Kasumi-1 (cell line): ENCODE measurements at regions not wholly inside any gene's neighbourhood (a gene's known extent, or its start where the extent isn't known, plus 50 kb on each side); places are given as distances from the start of the nearest gene placed in this dataset.
A peak's percentile ranks its signal among the peaks of the same experiment; 100 is the strongest.

Experiments
- DNase-seq, 2 experiments: peaks; one replicate each; lab custom pipeline; 2025; lab: John Stamatoyannopoulos, UW

GRCh38 chr5:4640795-4641194 is 499.3 kb upstream of the ADAMTS16 start:
- DNase-seq: no peak

- no peak for DNase-seq
Measured at GRCh38 chr5:4642525-4642924, 497.6 kb upstream of the ADAMTS16 start.

DNA sequence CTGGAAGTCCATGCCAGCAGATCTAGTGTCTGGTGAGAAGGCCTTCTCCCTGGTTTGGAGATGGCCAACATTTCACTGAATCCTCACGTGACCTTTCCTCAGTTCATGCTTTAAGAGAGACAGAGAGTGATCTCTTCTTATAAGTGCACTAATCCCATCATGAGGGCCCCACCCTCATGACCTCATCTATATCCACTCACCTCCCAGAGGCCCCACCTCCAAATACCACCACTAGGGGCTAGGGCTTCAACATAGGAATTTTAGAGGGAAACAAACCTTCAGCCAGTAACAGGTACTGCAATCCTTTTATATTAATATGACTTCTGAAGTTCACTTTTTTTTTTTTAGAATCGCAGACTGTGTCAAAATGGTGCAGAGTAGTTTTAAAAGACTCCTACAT is 496.9 kb upstream of the ADAMTS16 start:
- no peak for DNase-seq

DNA sequence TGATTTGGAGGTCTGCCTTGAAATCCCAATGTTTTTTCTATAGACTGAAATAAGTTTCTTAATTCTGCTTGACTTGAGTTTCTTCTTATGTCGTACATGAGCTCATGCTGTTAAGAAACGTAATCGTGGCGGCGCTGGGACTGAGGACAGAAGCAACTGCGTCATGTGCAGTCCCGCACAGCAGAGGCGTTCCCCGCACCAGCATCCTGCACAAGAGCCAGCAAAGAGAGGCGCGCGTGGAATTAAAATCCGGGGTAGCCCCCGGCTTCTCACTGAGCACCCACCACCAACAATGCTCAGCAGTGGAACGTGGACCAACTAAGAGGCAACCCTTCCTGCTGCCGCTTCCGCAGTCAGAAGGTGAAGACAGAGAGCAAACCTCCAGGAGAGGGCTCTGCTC is 496.2 kb upstream of the ADAMTS16 start:
- no peak for DNase-seq

DNA sequence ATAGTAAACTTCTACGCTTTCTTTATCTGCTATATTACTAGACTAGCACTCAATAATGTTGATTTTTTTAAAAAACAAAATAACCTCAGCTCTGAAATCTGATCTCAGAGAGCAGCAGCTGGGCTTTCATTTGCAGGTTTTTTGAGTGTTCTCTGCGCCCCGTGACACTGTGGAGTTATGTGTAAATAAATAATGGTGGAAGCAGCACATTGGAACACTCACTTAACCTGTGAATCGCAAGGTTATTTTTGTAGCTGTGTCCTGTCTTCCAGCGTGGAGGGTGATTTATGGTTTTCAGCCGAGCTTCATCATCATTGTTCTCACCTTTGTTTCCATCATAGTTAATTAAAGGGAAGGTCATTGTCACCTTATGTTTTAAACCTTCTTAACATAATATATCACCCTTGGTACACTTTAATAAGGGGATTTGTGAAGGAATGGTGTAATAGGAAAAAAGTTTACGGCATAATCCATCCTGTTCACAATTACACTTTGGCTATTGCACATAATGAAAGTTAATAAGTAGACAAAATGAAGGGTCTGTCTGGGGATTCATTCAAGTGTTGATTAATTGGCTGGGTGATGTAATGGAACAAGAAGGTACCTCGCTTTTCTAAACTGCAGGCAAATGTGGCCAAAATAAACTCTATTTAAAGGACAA is 493.3 kb upstream of the ADAMTS16 start:
- no peak for DNase-seq

DNA sequence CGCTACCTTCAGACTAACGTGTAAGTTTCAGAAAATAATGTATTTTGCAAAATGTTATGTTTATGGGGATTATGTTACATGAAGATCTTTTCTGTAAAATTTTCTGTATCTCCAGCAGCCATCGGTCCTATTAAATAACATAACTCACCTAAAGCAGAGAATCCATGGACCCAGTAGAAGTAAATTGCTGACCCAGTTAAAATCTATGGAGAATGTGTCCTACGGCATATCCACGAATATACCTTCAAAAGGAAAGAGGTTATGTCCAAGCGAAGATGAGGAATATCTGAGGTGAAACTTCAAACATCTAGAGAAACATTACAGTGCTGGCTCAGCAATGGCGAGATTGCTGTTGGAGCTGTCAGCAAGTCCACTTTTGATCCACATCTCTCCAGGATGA is 492.2 kb upstream of the ADAMTS16 start:
- DNase-seq: no peak

DNA sequence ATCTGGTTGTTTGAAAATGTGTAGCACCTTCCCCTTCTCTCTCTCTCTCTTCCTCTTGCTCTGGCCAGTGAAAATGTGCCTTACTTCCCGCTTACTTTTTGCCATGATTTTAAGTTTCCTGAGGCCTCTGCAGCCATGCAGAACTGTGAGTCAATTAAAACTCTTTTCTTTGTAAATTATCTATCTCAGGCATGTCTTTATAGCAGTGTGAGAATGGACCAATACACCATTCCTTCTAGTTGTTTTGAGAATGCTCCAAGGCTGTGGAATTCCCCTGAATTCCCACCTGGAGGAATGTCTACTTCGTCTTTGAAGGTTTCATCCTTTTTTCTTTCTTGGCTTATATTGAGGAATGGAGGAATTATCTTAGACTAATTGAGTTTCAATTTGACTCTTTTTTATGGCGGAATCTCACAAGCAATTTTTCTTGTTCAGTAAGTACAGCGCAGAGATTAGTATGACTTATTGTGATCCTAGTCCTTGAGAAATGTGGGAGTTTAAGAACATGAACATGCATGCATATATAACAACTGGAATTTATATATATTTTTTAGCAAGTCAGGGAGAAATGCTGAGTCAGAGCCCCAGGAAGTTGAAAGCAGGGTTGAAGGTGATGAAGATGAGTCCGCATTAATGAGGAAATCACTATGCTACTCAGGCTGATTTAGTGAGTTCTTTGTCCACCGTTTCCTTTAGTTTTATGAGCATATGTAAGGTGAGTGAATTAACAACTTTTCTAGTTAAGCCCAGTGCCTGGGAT is 488.1 kb upstream of the ADAMTS16 start:
- no peak for DNase-seq

DNA sequence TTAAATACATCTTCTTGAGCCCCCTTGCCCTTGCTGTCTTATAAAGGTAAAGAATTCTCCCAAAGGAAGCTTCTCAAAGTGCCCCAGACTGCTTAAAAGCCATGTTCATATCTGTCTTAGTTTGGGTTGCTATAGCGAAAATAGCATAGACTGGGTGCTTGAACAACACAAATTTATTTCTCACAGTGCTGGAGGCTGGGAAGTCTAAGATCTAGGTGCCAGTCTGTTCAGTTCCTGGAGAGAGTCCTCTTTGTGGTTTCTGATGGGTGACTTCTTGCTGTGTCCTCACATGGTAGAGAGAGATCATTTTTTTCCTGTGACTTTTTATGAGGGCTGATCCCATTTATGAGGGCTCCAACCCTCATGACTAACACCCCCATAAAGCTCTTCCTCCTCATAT is 486.7 kb upstream of the ADAMTS16 start:
- no peak for DNase-seq

- DNase-seq: no peak
Measured at GRCh38 chr5:4659851-4660250, 480.3 kb upstream of the ADAMTS16 start.

- no peak for DNase-seq
Measured at GRCh38 chr5:4661326-4661725, 478.8 kb upstream of the ADAMTS16 start.

DNA sequence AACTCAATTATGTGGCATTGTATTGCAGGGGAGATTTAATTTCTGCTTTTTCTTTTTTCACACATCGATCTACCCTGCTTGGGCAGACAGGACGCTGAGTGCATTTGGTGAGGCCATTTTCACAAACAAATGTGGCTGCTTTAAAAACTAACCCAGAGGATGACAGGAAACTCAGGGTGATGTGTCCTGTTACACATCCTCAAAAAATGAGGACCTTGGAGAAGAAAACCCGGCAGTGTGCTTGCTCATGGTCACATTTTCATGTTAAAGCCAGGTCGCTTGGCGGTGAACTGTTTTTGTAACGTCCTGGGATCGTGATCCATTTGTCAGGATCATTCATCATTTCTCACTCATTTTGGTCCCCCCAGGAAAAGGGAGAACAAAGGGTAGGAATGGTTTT is 478.3 kb upstream of the ADAMTS16 start:
- DNase-seq: no peak

- DNase-seq: no peak
Measured at GRCh38 chr5:4662756-4663155, 477.4 kb upstream of the ADAMTS16 start.

- no peak for DNase-seq
Measured at GRCh38 chr5:4665911-4666310, 474.2 kb upstream of the ADAMTS16 start.

DNA sequence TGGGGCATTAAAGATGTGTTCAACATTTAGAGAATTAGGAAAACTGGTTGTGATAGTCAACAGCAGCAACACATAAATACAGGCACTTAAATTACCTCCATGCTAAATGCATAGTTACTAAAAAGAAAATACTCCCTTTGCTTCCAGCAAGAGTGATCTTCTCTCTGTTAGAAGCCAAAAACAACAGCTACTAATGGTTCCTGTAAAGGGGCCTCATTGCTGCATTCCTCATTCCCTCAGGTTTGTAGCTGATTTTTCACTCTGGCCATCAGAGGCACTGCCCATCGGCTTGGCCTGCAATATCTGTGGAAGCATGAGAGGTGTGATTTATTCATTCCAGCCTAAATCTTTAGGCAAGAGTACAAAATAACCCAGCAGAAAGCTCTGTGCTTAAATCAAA is 466.0 kb upstream of the ADAMTS16 start:
- DNase-seq: no peak

DNA sequence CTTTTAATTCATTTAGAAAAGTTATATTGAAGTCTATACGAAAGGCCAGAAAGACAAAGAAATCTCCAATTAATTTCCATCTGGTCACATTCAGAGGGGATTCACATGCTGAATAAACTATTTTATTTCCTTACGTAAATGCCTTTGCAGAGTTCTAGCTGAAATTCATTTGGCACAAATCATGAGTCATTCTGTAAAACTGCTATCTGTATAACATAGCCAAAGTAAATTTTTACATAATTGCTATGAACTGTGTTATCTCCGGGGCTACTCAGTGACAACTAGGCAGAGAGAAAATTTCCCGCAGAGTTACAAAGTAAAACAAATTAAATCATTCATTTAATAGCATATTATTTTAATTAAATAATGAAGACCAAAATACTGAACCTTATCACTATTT is 463.2 kb upstream of the ADAMTS16 start:
- no peak for DNase-seq

DNA sequence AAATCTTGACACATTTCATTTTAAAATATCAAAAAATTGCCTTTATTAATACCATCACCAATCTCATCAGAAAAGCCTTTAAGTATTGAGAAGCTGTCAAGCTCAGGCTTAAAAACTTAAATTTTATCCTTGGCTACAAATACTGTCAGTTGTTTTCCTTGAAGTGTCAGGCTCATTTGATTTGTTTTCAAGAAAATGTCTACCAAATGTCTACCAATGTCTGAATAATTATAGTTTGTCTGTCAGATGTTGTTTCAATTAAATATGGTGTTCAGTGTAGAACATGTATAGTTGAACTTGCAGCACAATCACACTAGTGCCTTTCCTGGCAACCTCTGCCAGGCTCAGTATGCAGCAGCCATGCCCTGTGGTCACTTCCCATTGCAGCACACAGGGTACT is 455.2 kb upstream of the ADAMTS16 start:
- no peak for DNase-seq

- DNase-seq: no peak
Measured at GRCh38 chr5:4698596-4698995, 441.5 kb upstream of the ADAMTS16 start.

GRCh38 chr5:4699592-4699991 is 440.5 kb upstream of the ADAMTS16 start:
- no peak for DNase-seq

DNA sequence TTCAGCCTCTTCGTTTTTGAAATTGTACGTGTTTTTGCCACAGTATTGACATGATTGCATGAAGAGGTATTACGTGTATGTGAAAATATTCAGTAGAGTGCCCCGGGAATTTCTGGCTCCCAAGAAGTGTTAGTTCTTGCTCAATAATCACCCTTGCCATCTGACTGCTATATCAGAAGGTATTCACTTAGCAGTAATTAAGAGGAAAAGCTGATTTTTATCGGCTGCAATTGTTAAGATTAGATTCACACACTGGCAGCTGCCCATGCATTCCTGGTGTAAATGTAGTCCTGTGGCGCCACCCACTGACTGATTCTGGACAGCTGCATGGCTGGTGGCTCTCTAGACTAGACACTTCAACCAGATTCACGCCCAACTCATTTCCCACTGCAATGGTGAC is 440.1 kb upstream of the ADAMTS16 start:
- peak; percentile 1 to 4 for DNase-seq

GRCh38 chr5:4700871-4701270 is 439.3 kb upstream of the ADAMTS16 start:
- DNase-seq: no peak

GRCh38 chr5:4703931-4704458 is 436.1 kb upstream of the ADAMTS16 start:
- no peak for DNase-seq

DNA sequence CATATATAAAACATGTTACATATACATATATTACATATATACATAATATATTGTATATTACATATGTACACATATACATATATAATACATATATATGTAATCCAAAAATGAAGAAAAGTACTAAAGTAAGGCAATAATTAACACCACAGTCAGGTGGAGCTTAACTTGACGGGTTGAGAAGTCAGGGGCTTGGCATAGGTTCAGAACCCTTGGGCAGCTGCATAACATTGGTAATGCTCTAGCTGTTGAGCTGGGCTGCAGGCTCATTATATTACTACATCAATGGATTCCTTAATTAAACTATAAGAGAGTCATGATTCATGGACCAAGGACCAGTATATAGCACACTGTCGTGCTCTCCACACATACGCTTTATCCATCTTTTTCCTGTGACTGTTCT is 435.2 kb upstream of the ADAMTS16 start:
- no peak for DNase-seq

DNA sequence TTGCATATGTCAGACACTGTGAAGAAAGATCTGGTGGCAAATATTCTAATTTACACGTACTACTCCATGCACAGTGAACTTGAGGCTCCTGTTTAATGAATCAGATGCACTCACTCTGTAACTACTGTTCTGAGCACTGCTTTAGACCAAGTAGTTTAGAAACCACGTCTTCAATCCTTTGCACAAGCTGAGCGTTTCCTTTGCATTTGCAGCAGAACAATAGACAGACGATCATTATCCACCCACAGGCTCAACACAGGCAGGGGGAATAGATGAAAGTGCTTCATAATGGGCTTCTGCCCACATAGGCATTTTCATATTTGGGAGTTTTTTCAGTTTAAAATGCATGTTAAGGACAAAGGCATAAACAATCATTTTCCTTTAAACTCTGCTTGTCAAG is 423.3 kb upstream of the ADAMTS16 start:
- no peak for DNase-seq

- no peak for DNase-seq
Measured at GRCh38 chr5:4717446-4717845, 422.7 kb upstream of the ADAMTS16 start.
